CD4-positive, CD25-positive, alpha-beta regulatory T cell (primary cell): ENCODE measurements at regions not wholly inside any gene's neighbourhood (a gene's known extent, or its start where the extent isn't known, plus 50 kb on each side); places are given as distances from the start of the nearest gene placed in this dataset.
A peak's percentile ranks its signal among the peaks of the same experiment; 100 is the strongest.

ENCODE experiments used
- ATAC-seq, 2 donors: fragments of 150-1000 bp; cut with Tn5 transposase; one replicate each; pipeline ENCODE4 v1.10.0; 2021; ENCODE audit warnings: low read depth in 2 of 2, moderate number of reproducible peaks in 2 of 2, moderate library complexity in 1 of 2
- DNase-seq, 3 donors: peaks; one replicate each; pipeline versions ENCODE4 v3.0.0 to v3.0.0-alpha.2; 2012 to 2022; ENCODE audit warnings: mixed read lengths in 1 of 3
- H3K27ac ChIP-seq: one replicate; pipeline ENCODE4 v1.7.0; 2013; ENCODE audit warnings: mild to moderate bottlenecking, low read length; ENCODE audit not compliant: insufficient read depth, poor library complexity, severe bottlenecking
- H3K27me3 ChIP-seq: one replicate; pipeline ENCODE4 v1.7.0; 2013; ENCODE audit warnings: low read length; ENCODE audit not compliant: control insufficient read depth, insufficient read depth
- H3K36me3 ChIP-seq: one replicate; pipeline ENCODE4 v1.7.0; 2013; ENCODE audit warnings: mild to moderate bottlenecking, low read length, moderate library complexity; ENCODE audit not compliant: control insufficient read depth, insufficient read depth
- H3K4me1 ChIP-seq: 2 replicates; pipeline ENCODE4 v1.7.0; 2013; ENCODE audit warnings: mild to moderate bottlenecking, low read length; ENCODE audit not compliant: insufficient read depth, control insufficient read depth, poor library complexity, severe bottlenecking
- H3K4me3 ChIP-seq: one replicate; pipeline ENCODE4 v1.7.0; 2013; ENCODE audit warnings: low read depth, mild to moderate bottlenecking, low read length, moderate library complexity
- H3K9me3 ChIP-seq, 2 experiments: 1 replicate in 1 of 2; 2 replicates in 1 of 2; pipeline ENCODE4 v1.7.0; 2013; ENCODE audit warnings: low read length in 2 of 2, mild to moderate bottlenecking in 1 of 2, moderate library complexity in 1 of 2; ENCODE audit not compliant: control insufficient read depth in 2 of 2
- H3K27ac Mint-ChIP-seq, 3 donors: one replicate each; pipeline ENCODE4 v1.8.0; 2020 to 2022; ENCODE audit warnings: mild to moderate bottlenecking in 3 of 3, mixed read lengths in 3 of 3, moderate library complexity in 2 of 3
- H3K27me3 Mint-ChIP-seq: one replicate; pipeline ENCODE4 v1.8.0; 2022; ENCODE audit warnings: mild to moderate bottlenecking, mixed read lengths
- H3K36me3 Mint-ChIP-seq: one replicate; pipeline ENCODE4 v1.8.0; 2020; ENCODE audit warnings: mixed read lengths
- H3K4me1 Mint-ChIP-seq, 4 donors: one replicate each; pipeline ENCODE4 v1.8.0; 2020 to 2022; ENCODE audit warnings: mixed read lengths in 4 of 4, mild to moderate bottlenecking in 1 of 4
- H3K4me3 Mint-ChIP-seq, 4 donors: one replicate each; pipeline ENCODE4 v1.8.0; 2020 to 2022; ENCODE audit warnings: mild to moderate bottlenecking in 4 of 4, mixed read lengths in 4 of 4, moderate library complexity in 3 of 4
- H3K9me3 Mint-ChIP-seq, 7 donors: one replicate each; pipeline ENCODE4 v1.8.0; 2020 to 2022; ENCODE audit warnings: mixed read lengths in 7 of 7, mild to moderate bottlenecking in 3 of 7, moderate library complexity in 2 of 7

DNA sequence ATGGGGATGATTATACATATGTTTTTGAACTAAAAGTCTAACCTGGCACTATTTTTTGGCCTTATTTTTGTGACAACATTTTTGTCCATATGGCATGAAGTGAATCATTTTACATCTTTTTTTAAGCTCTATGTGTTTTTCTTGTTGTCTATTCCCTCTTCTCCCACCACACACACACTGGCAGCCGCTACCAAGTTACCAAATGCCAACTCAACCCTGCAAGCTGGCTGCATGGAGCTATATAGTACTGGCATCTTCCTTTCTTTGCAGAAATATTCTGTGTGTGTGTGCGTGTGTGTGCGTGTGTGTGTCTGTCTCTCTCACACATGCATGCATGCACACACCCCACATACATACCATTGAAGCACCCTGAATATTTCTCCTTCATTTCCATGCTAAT is 278.9 kb upstream of the SOX5 start:
- Histone ChIP-seq H3K36me3 (no peaks in the 10 kb centered on the region), H3K4me1 (no peaks in the 10 kb centered on the region), H3K4me3 (no peak overlapping the region), H3K9me3 (no peaks in the 10 kb centered on the region), H3K27ac (no peak overlapping the region), H3K27me3 (no peaks in the 10 kb centered on the region)
- H3K4me3 Mint-ChIP-seq = no peak overlapping the region
- no peak for ATAC-seq
- no peak for DNase-seq
- no peaks in the 10 kb centered on the region for H3K36me3 Mint-ChIP-seq
- no peaks in the 10 kb centered on the region for H3K27me3 Mint-ChIP-seq
- H3K27ac Mint-ChIP-seq = peak overlapping the region in 1 of 3 donors; percentile 86
- peaks cover 4 to 31% (median 7%) of the 10 kb centered on the region in 7 donors for H3K9me3 Mint-ChIP-seq
- no peaks in the 10 kb centered on the region for H3K4me1 Mint-ChIP-seq

DNA sequence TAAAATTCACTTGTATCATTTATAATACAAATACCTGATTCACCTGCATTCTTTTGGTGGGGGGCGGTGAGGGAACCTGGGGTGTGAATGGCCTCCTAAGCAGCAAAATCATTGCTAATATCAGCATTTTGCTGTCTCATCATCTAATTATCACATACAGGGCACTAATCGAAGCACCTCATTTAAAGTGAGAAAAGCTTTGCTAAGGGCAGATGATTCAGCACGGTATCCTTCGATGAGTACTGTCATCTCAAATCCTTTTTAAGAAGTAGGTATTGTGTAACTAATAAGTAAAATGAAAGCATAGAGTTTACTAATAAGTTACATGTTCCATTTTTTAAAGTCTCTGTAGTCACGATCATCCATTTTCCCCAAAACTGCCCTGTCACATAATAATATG is 278.1 kb upstream of the SOX5 start:
- Histone ChIP-seq H3K4me1 (no peaks in the 10 kb centered on the region), H3K4me3 (no peak overlapping the region), H3K36me3 (no peaks in the 10 kb centered on the region), H3K9me3 (no peaks in the 10 kb centered on the region), H3K27ac (no peak overlapping the region), H3K27me3 (no peaks in the 10 kb centered on the region)
- Mint-ChIP-seq H3K27ac (no peak overlapping the region), H3K4me3 (no peak overlapping the region), H3K36me3 (no peaks in the 10 kb centered on the region), H3K9me3 (peaks cover 4 to 31% (median 5%) of the 10 kb centered on the region in 7 donors), H3K4me1 (no peaks in the 10 kb centered on the region), H3K27me3 (no peaks in the 10 kb centered on the region)
- ATAC-seq (no peak), DNase-seq (no peak)

DNA sequence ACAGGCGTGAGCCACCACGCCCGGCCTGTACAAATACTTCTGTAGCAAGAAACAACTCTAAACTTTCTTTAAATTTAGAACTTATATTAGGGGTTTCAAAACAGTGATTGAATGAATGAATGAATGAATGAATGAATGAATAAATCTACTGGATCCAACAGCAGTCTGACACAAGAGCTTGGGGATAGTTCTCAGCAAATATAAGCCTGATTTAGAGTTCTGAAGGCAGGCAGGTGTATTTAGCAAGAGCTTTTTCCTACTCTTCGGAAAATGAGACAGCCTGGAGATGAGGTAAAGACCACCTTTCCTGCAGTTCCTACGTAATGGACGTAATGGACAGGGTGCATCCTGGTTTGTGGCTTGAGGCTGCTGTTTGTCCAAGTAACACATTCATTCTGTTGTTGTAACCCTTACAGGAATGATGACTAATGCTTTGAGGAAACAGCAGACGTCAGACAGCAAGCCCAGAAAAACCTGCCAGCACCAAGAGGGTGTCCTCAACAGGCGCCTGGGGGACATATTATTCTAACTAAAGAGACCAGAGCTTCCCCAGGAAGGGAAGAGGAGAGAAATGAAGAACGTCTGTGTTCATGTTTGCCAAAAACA is 277.4 kb upstream of the SOX5 start:
- DNase-seq (no peak), ATAC-seq (no peak)
- H3K4me3 Mint-ChIP-seq = no peak overlapping the region

DNA sequence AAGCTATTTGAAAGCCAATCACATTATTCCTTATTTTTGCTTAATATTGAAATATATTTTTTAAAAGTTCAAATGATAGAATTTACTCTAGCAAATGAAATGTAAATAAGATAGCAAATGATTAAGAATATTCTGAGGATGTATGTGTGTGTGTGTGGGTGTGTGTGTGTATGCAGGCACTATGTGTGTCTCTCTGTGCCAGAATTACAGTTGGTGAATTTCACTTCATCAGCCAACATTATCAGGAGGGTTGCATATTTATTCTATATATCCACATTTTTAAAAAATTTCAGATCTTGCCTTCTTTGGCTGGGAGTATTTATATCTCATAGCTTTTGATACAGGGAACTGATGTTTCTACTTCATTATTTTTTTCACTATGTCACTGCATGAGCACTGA is 274.9 kb upstream of the SOX5 start:
- H3K27ac Mint-ChIP-seq = no peak overlapping the region
- no peak overlapping the region for H3K4me3 Mint-ChIP-seq
- no peaks in the 10 kb centered on the region for H3K36me3 Mint-ChIP-seq
- no peaks in the 10 kb centered on the region for H3K27me3 Mint-ChIP-seq
- no peaks in the 10 kb centered on the region for H3K9me3 ChIP-seq
- H3K36me3 ChIP-seq = no peaks in the 10 kb centered on the region
- H3K4me1 Mint-ChIP-seq = no peaks in the 10 kb centered on the region
- no peak overlapping the region for H3K4me3 ChIP-seq
- DNase-seq = no peak
- no peak overlapping the region for H3K27ac ChIP-seq
- no peaks in the 10 kb centered on the region for H3K27me3 ChIP-seq
- peaks cover 4 to 16% (median 9%) of the 10 kb centered on the region in 7 donors for H3K9me3 Mint-ChIP-seq
- no peak for ATAC-seq
- no peaks in the 10 kb centered on the region for H3K4me1 ChIP-seq

More for the DNA sequence above, 277.4 kb upstream of the SOX5 start:
- no peaks in the 10 kb centered on the region for H3K4me1 ChIP-seq
- H3K27me3 Mint-ChIP-seq = no peaks in the 10 kb centered on the region
- H3K9me3 ChIP-seq = no peaks in the 10 kb centered on the region
- no peak overlapping the region for H3K27ac ChIP-seq
- peaks cover 4 to 27% (median 4%) of the 10 kb centered on the region in 7 donors for H3K9me3 Mint-ChIP-seq
- H3K36me3 Mint-ChIP-seq = no peaks in the 10 kb centered on the region
- H3K27me3 ChIP-seq = no peaks in the 10 kb centered on the region
- no peak overlapping the region for H3K27ac Mint-ChIP-seq
- H3K4me3 ChIP-seq = no peak overlapping the region
- H3K36me3 ChIP-seq = no peaks in the 10 kb centered on the region
- no peaks in the 10 kb centered on the region for H3K4me1 Mint-ChIP-seq

DNA sequence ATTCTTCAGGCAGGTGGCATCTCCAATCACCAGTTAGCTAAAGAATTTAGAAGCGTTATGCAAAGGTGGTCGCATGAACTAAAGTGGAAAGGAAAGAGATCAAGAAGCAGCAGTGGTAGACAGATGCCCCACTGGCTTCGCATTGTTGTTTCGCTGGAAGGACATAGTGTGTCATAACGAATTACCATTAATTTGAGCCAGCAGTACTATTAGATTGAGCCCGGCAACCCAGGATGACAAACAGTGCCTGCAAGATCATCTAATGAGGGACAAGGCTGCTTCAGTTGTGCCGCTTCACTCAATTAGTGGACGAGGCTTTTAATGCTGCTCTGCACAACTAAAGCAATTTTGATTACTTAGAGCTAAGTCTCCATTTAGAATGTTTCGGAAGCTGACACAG is 274.5 kb upstream of the SOX5 start:
- H3K36me3 ChIP-seq = no peaks in the 10 kb centered on the region
- ATAC-seq = no peak
- H3K36me3 Mint-ChIP-seq = no peaks in the 10 kb centered on the region
- no peaks in the 10 kb centered on the region for H3K9me3 ChIP-seq
- H3K27ac ChIP-seq = no peak overlapping the region
- H3K4me3 Mint-ChIP-seq = no peak overlapping the region
- no peaks in the 10 kb centered on the region for H3K4me1 ChIP-seq
- H3K27me3 Mint-ChIP-seq = no peaks in the 10 kb centered on the region
- H3K4me3 ChIP-seq = no peak overlapping the region
- peaks cover 4 to 16% (median 9%) of the 10 kb centered on the region in 7 donors for H3K9me3 Mint-ChIP-seq
- H3K27me3 ChIP-seq = no peaks in the 10 kb centered on the region
- DNase-seq = no peak
- no peak overlapping the region for H3K27ac Mint-ChIP-seq
- H3K4me1 Mint-ChIP-seq = no peaks in the 10 kb centered on the region

DNA sequence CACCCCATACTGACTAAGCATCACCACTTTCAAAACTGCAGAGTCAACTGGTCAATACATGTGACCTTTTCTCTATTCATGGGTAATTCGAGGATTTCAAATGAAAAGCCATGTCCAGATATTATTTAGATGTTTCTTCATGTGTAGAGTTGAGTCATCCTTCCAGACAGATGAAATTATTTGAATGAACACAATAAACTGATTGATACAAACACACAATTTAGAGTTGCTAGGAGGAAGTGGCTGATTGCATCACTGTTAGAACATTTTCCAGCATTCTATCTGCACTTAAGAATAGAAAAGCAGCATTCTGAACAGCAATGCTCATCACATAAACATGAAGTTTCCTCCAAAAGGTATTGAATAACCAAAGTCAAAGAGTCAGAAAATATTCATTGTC is 273.5 kb upstream of the SOX5 start:
- Histone ChIP-seq H3K4me3 (no peak overlapping the region), H3K36me3 (no peaks in the 10 kb centered on the region), H3K27ac (no peak overlapping the region), H3K27me3 (no peaks in the 10 kb centered on the region), H3K4me1 (no peaks in the 10 kb centered on the region), H3K9me3 (no peaks in the 10 kb centered on the region)
- no peaks in the 10 kb centered on the region for H3K4me1 Mint-ChIP-seq
- H3K4me3 Mint-ChIP-seq = no peak overlapping the region
- ATAC-seq (no peak), DNase-seq (no peak)
- H3K36me3 Mint-ChIP-seq = no peaks in the 10 kb centered on the region
- no peak overlapping the region for H3K27ac Mint-ChIP-seq
- no peaks in the 10 kb centered on the region for H3K27me3 Mint-ChIP-seq
- peaks cover 2 to 15% (median 9%) of the 10 kb centered on the region in 7 donors for H3K9me3 Mint-ChIP-seq

DNA sequence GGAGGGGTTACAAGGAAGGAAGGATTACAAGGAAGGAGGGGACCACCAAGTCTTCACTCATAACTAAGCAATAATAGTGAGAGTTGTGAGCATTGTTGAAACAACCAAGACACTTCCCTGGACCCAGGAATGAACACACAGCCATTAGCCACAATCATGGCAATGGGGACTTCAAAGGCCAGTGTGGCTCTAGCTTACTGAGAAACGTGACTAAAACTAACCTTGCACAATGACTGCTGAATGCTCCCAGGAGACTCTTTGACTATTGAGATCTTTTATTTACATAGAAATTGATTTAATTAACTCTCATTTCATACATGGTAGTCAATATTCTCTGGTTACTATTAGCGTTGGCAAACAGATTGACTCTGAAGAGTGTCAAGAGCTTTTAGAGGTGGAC is 263.0 kb upstream of the SOX5 start:
- DNase-seq (no peak), ATAC-seq (no peak)
- Histone ChIP-seq H3K27me3 (no peaks in the 10 kb centered on the region), H3K9me3 (no peaks in the 10 kb centered on the region), H3K27ac (no peak overlapping the region), H3K36me3 (no peaks in the 10 kb centered on the region), H3K4me3 (no peak overlapping the region), H3K4me1 (no peaks in the 10 kb centered on the region)
- no peak overlapping the region for H3K4me3 Mint-ChIP-seq
- H3K9me3 Mint-ChIP-seq = peaks cover 0 to 7% (median 0%) of the 10 kb centered on the region in 7 donors
- H3K27me3 Mint-ChIP-seq = no peaks in the 10 kb centered on the region
- H3K36me3 Mint-ChIP-seq = no peaks in the 10 kb centered on the region
- H3K27ac Mint-ChIP-seq = no peak overlapping the region
- H3K4me1 Mint-ChIP-seq = no peaks in the 10 kb centered on the region

DNA sequence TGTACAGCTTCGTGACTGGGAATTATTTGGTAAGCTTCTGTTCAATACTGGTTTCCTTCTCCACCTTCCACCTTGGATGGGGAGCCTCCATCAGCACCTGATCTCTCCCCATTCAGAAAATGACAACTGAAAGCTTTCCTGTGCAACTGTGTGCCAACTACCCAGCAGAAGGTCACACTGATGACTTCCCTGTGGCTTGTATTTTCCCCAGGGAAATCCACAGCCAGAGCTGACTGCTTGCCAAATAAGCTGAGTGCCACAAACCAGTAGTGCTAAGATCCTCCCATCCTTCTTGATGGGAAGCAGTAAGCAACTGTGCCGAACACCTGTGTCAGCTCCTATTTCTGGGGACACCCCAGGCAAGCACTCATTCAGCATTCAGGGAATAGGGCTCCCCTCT is 257.2 kb upstream of the SOX5 start:
- Mint-ChIP-seq H3K36me3 (no peaks in the 10 kb centered on the region), H3K4me1 (no peaks in the 10 kb centered on the region), H3K4me3 (no peak overlapping the region), H3K9me3 (peaks cover 0 to 21% (median 3%) of the 10 kb centered on the region in 7 donors), H3K27ac (no peak overlapping the region), H3K27me3 (no peaks in the 10 kb centered on the region)
- H3K36me3 ChIP-seq = no peaks in the 10 kb centered on the region
- H3K4me1 ChIP-seq = no peaks in the 10 kb centered on the region
- H3K27me3 ChIP-seq = no peaks in the 10 kb centered on the region
- ATAC-seq (no peak), DNase-seq (no peak)
- H3K9me3 ChIP-seq = no peaks in the 10 kb centered on the region
- no peak overlapping the region for H3K27ac ChIP-seq
- H3K4me3 ChIP-seq = no peak overlapping the region
